Stomach (tissue), 8 donors: ENCODE measurements at regions not wholly inside any gene's neighbourhood (a gene's known extent, or its start where the extent isn't known, plus 50 kb on each side); places are given as distances from the start of the nearest gene placed in this dataset.

Experiments used
- DNase-seq, 2 donors: peaks; one replicate each; pipeline versions ENCODE4 v3.0.0 to v3.0.0-alpha.2; 2013 to 2019
- H3K27ac ChIP-seq, 5 donors: fragments of 200-600 bp in 4 of 5; sonication (generic) in 4 of 5; one replicate each; pipeline ENCODE4 v1.5.1; 2013 to 2019; ENCODE audit warnings: mild to moderate bottlenecking in 1 of 5, moderate library complexity in 1 of 5
- H3K27me3 ChIP-seq, 3 donors: fragments of 200-600 bp; sonication (generic); one replicate each; pipeline ENCODE4 v1.5.1; 2017 to 2019; ENCODE audit warnings: mixed run types in 1 of 3
- H3K36me3 ChIP-seq, 4 donors: fragments of 200-600 bp; sonication (generic); 1 replicate in 3 of 4; 2 replicates in 1 of 4; pipeline ENCODE4 v1.5.1; 2016 to 2019
- H3K4me1 ChIP-seq, 4 donors: fragments of 200-600 bp; sonication (generic); one replicate each; pipeline ENCODE4 v1.5.1; 2016 to 2019
- H3K4me3 ChIP-seq, 4 donors: fragments of 200-600 bp; sonication (generic) in 3 of 4; one replicate each; pipeline ENCODE4 v1.5.1; 2016 to 2019; ENCODE audit warnings: mild to moderate bottlenecking in 1 of 4
- H3K9me3 ChIP-seq, 4 donors: fragments of 200-600 bp; sonication (generic); one replicate each; pipeline ENCODE4 v1.5.1; 2016 to 2019
- CTCF ChIP-seq, 7 experiments: fragments of 450-650 bp in 4 of 7; fragments of 200-600 bp in 3 of 7; sonication (generic) in 3 of 7; IDR thresholded peaks; one replicate each; pipeline ENCODE4 v1.5.1; 2016 to 2019; ENCODE audit warnings: antibody characterized with exemption in 7 of 7, control low read depth in 2 of 7, mild to moderate bottlenecking in 1 of 7
- EP300 ChIP-seq: sonication (generic); formaldehyde crosslinking; IDR thresholded peaks from one replicate; pipeline ENCODE4 v1.6.1; 2017; ENCODE audit warnings: antibody characterized with exemption
- POLR2A ChIP-seq, 4 donors: fragments of 450-650 bp; IDR thresholded peaks; one replicate each; pipeline ENCODE4 v1.6.1; 2016; ENCODE audit warnings: antibody characterized with exemption in 4 of 4, control low read depth in 2 of 4, mild to moderate bottlenecking in 1 of 4, moderate library complexity in 1 of 4
- POLR2AphosphoS5 ChIP-seq, 3 donors: sonication (generic); formaldehyde crosslinking; IDR thresholded peaks; one replicate each; pipeline ENCODE4 v1.6.1; 2016; ENCODE audit warnings: antibody characterized with exemption in 3 of 3
- WGBS, 5 donors: extraction: QIAGEN DNeasy Blood & Tissue Kit in 3 of 5; methylation state at CpG; one replicate each; pipeline versions ENCODE4 v1.1.5 to v1.1.7; 2013 to 2018; 5-methylcytosine and 5-hydroxymethylcytosine counted together
- intact Hi-C: fragments of 100-400 bp; cut with DNase I; formaldehyde crosslinking; loops from one replicate; pipeline ENCODE4 v1.15.1; 2023; ENCODE audit warnings: low total_unique reads
- donor health status: healthy with polysubstance abuse.
- donor health status: Bipolar disorder and iron deficiency.
- donor health status: healthy.

GRCh38 chrX:147788641-147789350 is 122.9 kb upstream of the FMR1 start:
- intact Hi-C loops, result no loop called here
- TF ChIP-seq POLR2A (IDR thresholded peaks at IDR 0.05), result no peak
- no peak for TF ChIP-seq POLR2AphosphoS5 (IDR thresholded peaks at IDR 0.05)
- no peak for TF ChIP-seq CTCF (IDR thresholded peaks at IDR 0.05)
- no peak for TF ChIP-seq EP300
- Histone ChIP-seq H3K36me3 (no peaks in the 10 kb centered on the region), H3K9me3 (no peaks in the 10 kb centered on the region), H3K4me1 (no peaks in the 10 kb centered on the region), H3K4me3 (no peak overlapping the region), H3K27me3 (no peaks in the 10 kb centered on the region), H3K27ac (no peak overlapping the region)
- 72 to 84% (median 84%) methylated on average over 5 of the region's 5 CpGs for WGBS, 5 donors
- no peak for DNase-seq

GRCh38 chrX:147800663-147801062 is 111.1 kb upstream of the FMR1 start:
- WGBS, 5 donors, result 79 to 97% (median 92%) methylated on average over 1 of the region's 1 CpG
- Histone ChIP-seq H3K4me1 (no peaks in the 10 kb centered on the region), H3K36me3 (no peaks in the 10 kb centered on the region), H3K4me3 (no peak overlapping the region), H3K9me3 (peaks cover 0 to 14% (median 0%) of the 10 kb centered on the region in 4 donors), H3K27me3 (no peaks in the 10 kb centered on the region), H3K27ac (no peak overlapping the region)
- no peak for DNase-seq
- intact Hi-C loops, result no loop called here
- TF ChIP-seq POLR2AphosphoS5 (IDR thresholded peaks at IDR 0.05) (no peak), POLR2A (IDR thresholded peaks at IDR 0.05) (no peak), CTCF (IDR thresholded peaks at IDR 0.05) (no peak)

GRCh38 chrX:147803948-147804347 is 107.8 kb upstream of the FMR1 start:
- 2 to 19% (median 14%) methylated on average over 2 of the region's 2 CpGs for WGBS, 5 donors
- DNase-seq, result peak in 1 of 2 donors; percentile 61
- Histone ChIP-seq H3K27ac (no peak overlapping the region), H3K4me1 (no peaks in the 10 kb centered on the region), H3K9me3 (peaks cover 0 to 11% (median 0%) of the 10 kb centered on the region in 4 donors), H3K27me3 (no peaks in the 10 kb centered on the region), H3K36me3 (no peaks in the 10 kb centered on the region), H3K4me3 (no peak overlapping the region)
- TF ChIP-seq EP300, result no peak
- no peak for TF ChIP-seq CTCF (IDR thresholded peaks at IDR 0.05)
- no peak for TF ChIP-seq POLR2A (IDR thresholded peaks at IDR 0.05)
- TF ChIP-seq POLR2AphosphoS5 (IDR thresholded peaks at IDR 0.05), result no peak
- intact Hi-C loops, result no loop called here

GRCh38 chrX:147811803-147812202 is 99.9 kb upstream of the FMR1 start:
- Histone ChIP-seq H3K4me1 (no peaks in the 10 kb centered on the region), H3K27me3 (no peaks in the 10 kb centered on the region), H3K9me3 (no peaks in the 10 kb centered on the region), H3K4me3 (no peak overlapping the region), H3K27ac (no peak overlapping the region), H3K36me3 (no peaks in the 10 kb centered on the region)
- WGBS, 5 donors, result 53 to 70% (median 63%) methylated on average over 2 of the region's 2 CpGs
- TF ChIP-seq POLR2A (IDR thresholded peaks at IDR 0.05) (no peak), POLR2AphosphoS5 (IDR thresholded peaks at IDR 0.05) (no peak), CTCF (IDR thresholded peaks at IDR 0.05) (no peak), EP300 (no peak)
- no peak for DNase-seq
- intact Hi-C loops, result no loop called here
